ENCODE measurements at regions not wholly inside any gene's neighbourhood (a gene's known extent, or its start where the extent isn't known, plus 50 kb on each side); places are given as distances from the start of the nearest gene placed in this dataset.
"Not testable (repeated sequence)": the region's sequence is repeated elsewhere in the genome, so short reads cannot be mapped to it uniquely, and the experiment has no call there.

- Histone ChIP-seq H3K4me1 (ENCODE audit: insufficient read depth, low read length) (no peaks in the 10 kb centered on the region), H3K9me3 (ENCODE audit: insufficient read depth, low read depth, low read length) (no peaks in the 10 kb centered on the region; the same call in 1 of the 2 replicates), H3K36me3 (ENCODE audit: insufficient read depth, low read length) (no peaks in the 10 kb centered on the region), H3K27me3 (ENCODE audit: insufficient read depth, low read length) (no peaks in the 10 kb centered on the region), H3K9ac (ENCODE audit: low read depth, low read length) (no peak overlapping the region), H3K4me3 (ENCODE audit: low read length) (no peak overlapping the region), H3K27ac (ENCODE audit: low read depth, low read length) (no peak overlapping the region)
Observed at GRCh38 chr12:5308216-5308615, 123.7 kb upstream of the NTF3 start.

- 95% methylated on average over 8 of the region's 8 CpGs for WGBS
- H3K27ac ChIP-seq (ENCODE audit: low read depth, low read length) = no peak overlapping the region
- peaks cover 3% of the 10 kb centered on the region for H3K9me3 ChIP-seq (ENCODE audit: insufficient read depth, low read depth, low read length)
- H3K4me1 ChIP-seq (ENCODE audit: insufficient read depth, low read length) = no peaks in the 10 kb centered on the region
- H3K27me3 ChIP-seq (ENCODE audit: insufficient read depth, low read length) = no peaks in the 10 kb centered on the region
- no peak overlapping the region for H3K4me3 ChIP-seq (ENCODE audit: low read length)
- no peaks in the 10 kb centered on the region for H3K36me3 ChIP-seq (ENCODE audit: insufficient read depth, low read length)
- H3K9ac ChIP-seq (ENCODE audit: low read depth, low read length) = no peak overlapping the region
Observed at GRCh38 chr12:5308996-5309395, 122.9 kb upstream of the NTF3 start.

- no peaks in the 10 kb centered on the region for H3K27me3 ChIP-seq (ENCODE audit: insufficient read depth, low read length)
- H3K27ac ChIP-seq (ENCODE audit: low read depth, low read length) = no peak overlapping the region
- no peak overlapping the region for H3K4me3 ChIP-seq (ENCODE audit: low read length)
- peaks cover 9% of the 10 kb centered on the region for H3K9me3 ChIP-seq (ENCODE audit: insufficient read depth, low read depth, low read length)
- no peaks in the 10 kb centered on the region for H3K4me1 ChIP-seq (ENCODE audit: insufficient read depth, low read length)
- H3K36me3 ChIP-seq (ENCODE audit: insufficient read depth, low read length) = no peaks in the 10 kb centered on the region
- 91% methylated on average over 8 of the region's 8 CpGs for WGBS
- no peak overlapping the region for H3K9ac ChIP-seq (ENCODE audit: low read depth, low read length)
Observed at GRCh38 chr12:5309654-5310053, 122.3 kb upstream of the NTF3 start.

- Histone ChIP-seq H3K9ac (ENCODE audit: low read depth, low read length) (no peak overlapping the region), H3K36me3 (ENCODE audit: insufficient read depth, low read length) (no peaks in the 10 kb centered on the region), H3K4me1 (ENCODE audit: insufficient read depth, low read length) (no peaks in the 10 kb centered on the region), H3K4me3 (ENCODE audit: low read length) (no peak overlapping the region), H3K27me3 (ENCODE audit: insufficient read depth, low read length) (no peaks in the 10 kb centered on the region), H3K27ac (ENCODE audit: low read depth, low read length) (no peak overlapping the region), H3K9me3 (ENCODE audit: insufficient read depth, low read depth, low read length) (peaks cover 9% of the 10 kb centered on the region)
- 100% methylated on average over 1 of the region's 1 CpG for WGBS
Observed at GRCh38 chr12:5310151-5310550, 121.8 kb upstream of the NTF3 start.

- no peak overlapping the region for H3K9ac ChIP-seq (ENCODE audit: low read depth, low read length)
- no peaks in the 10 kb centered on the region for H3K36me3 ChIP-seq (ENCODE audit: insufficient read depth, low read length)
- H3K9me3 ChIP-seq (ENCODE audit: insufficient read depth, low read depth, low read length) = peaks cover 14% of the 10 kb centered on the region
- H3K27me3 ChIP-seq (ENCODE audit: insufficient read depth, low read length) = no peaks in the 10 kb centered on the region
- H3K4me1 ChIP-seq (ENCODE audit: insufficient read depth, low read length) = no peaks in the 10 kb centered on the region
- H3K4me3 ChIP-seq (ENCODE audit: low read length) = no peak overlapping the region
- no peak overlapping the region for H3K27ac ChIP-seq (ENCODE audit: low read depth, low read length)
Observed at GRCh38 chr12:5317556-5317955, 114.4 kb upstream of the NTF3 start.

GRCh38 chr12:5318874-5319273, 113.0 kb upstream of the NTF3 start:
- peaks cover 12% of the 10 kb centered on the region for H3K9me3 ChIP-seq (ENCODE audit: insufficient read depth, low read depth, low read length)
- no peak overlapping the region for H3K27ac ChIP-seq (ENCODE audit: low read depth, low read length)
- H3K9ac ChIP-seq (ENCODE audit: low read depth, low read length) = no peak overlapping the region
- H3K27me3 ChIP-seq (ENCODE audit: insufficient read depth, low read length) = no peaks in the 10 kb centered on the region
- H3K36me3 ChIP-seq (ENCODE audit: insufficient read depth, low read length) = no peaks in the 10 kb centered on the region
- no peak overlapping the region for H3K4me3 ChIP-seq (ENCODE audit: low read length)
- no peaks in the 10 kb centered on the region for H3K4me1 ChIP-seq (ENCODE audit: insufficient read depth, low read length)

- no peaks in the 10 kb centered on the region for H3K27me3 ChIP-seq (ENCODE audit: insufficient read depth, low read length)
- WGBS = 84% methylated on average over 7 of the region's 7 CpGs
- H3K4me3 ChIP-seq (ENCODE audit: low read length) = no peak overlapping the region
- H3K36me3 ChIP-seq (ENCODE audit: insufficient read depth, low read length) = no peaks in the 10 kb centered on the region
- peaks cover 11% of the 10 kb centered on the region for H3K4me1 ChIP-seq (ENCODE audit: insufficient read depth, low read length)
- no peak overlapping the region for H3K27ac ChIP-seq (ENCODE audit: low read depth, low read length)
- no peak overlapping the region for H3K9ac ChIP-seq (ENCODE audit: low read depth, low read length)
- peaks cover 10% of the 10 kb centered on the region; the same call in 1 of the 2 replicates for H3K9me3 ChIP-seq (ENCODE audit: insufficient read depth, low read depth, low read length)
Observed at GRCh38 chr12:5328669-5329517, 103.0 kb upstream of the NTF3 start.

GRCh38 chr12:5332551-5332950, 99.4 kb upstream of the NTF3 start:
- Histone ChIP-seq H3K27me3 (ENCODE audit: insufficient read depth, low read length) (no peaks in the 10 kb centered on the region), H3K27ac (ENCODE audit: low read depth, low read length) (no peak overlapping the region), H3K4me1 (ENCODE audit: insufficient read depth, low read length) (peaks cover 17% of the 10 kb centered on the region), H3K36me3 (ENCODE audit: insufficient read depth, low read length) (no peaks in the 10 kb centered on the region), H3K9me3 (ENCODE audit: insufficient read depth, low read depth, low read length) (no peaks in the 10 kb centered on the region), H3K4me3 (ENCODE audit: low read length) (no peak overlapping the region), H3K9ac (ENCODE audit: low read depth, low read length) (no peak overlapping the region)
- 87% methylated on average over 3 of the region's 3 CpGs for WGBS

- H3K27ac ChIP-seq (ENCODE audit: low read depth, low read length) = no peak overlapping the region
- H3K9me3 ChIP-seq (ENCODE audit: insufficient read depth, low read depth, low read length) = no peaks in the 10 kb centered on the region
- WGBS = 91% methylated on average over 7 of the region's 7 CpGs
- no peak overlapping the region for H3K9ac ChIP-seq (ENCODE audit: low read depth, low read length)
- no peak overlapping the region for H3K4me3 ChIP-seq (ENCODE audit: low read length)
- H3K36me3 ChIP-seq (ENCODE audit: insufficient read depth, low read length) = no peaks in the 10 kb centered on the region
- peaks cover 17% of the 10 kb centered on the region for H3K4me1 ChIP-seq (ENCODE audit: insufficient read depth, low read length)
- no peaks in the 10 kb centered on the region for H3K27me3 ChIP-seq (ENCODE audit: insufficient read depth, low read length)
Observed at GRCh38 chr12:5333096-5333495, 98.8 kb upstream of the NTF3 start.

- H3K4me3 ChIP-seq (ENCODE audit: low read length) = no peak overlapping the region
- no peaks in the 10 kb centered on the region for H3K36me3 ChIP-seq (ENCODE audit: insufficient read depth, low read length)
- 93% methylated on average over 2 of the region's 2 CpGs for WGBS
- H3K4me1 ChIP-seq (ENCODE audit: insufficient read depth, low read length) = 0 out of 2 replicates have a peak, but pooled peaks cover 6% of the 10 kb centered on the region
- no peaks in the 10 kb centered on the region for H3K27me3 ChIP-seq (ENCODE audit: insufficient read depth, low read length)
- no peak overlapping the region for H3K9ac ChIP-seq (ENCODE audit: low read depth, low read length)
- H3K9me3 ChIP-seq (ENCODE audit: insufficient read depth, low read depth, low read length) = no peaks in the 10 kb centered on the region
- H3K27ac ChIP-seq (ENCODE audit: low read depth, low read length) = no peak overlapping the region
Observed at GRCh38 chr12:5335069-5335468, 96.8 kb upstream of the NTF3 start.

- WGBS = 100% methylated on average over 1 of the region's 2 CpGs
Observed at GRCh38 chr12:5341086-5341485, 90.8 kb upstream of the NTF3 start.

GRCh38 chr12:5343711-5344110, 88.2 kb upstream of the NTF3 start:
- 90% methylated on average over 3 of the region's 3 CpGs for WGBS
- Histone ChIP-seq H3K9ac (ENCODE audit: low read depth, low read length) (no peak overlapping the region), H3K4me1 (ENCODE audit: insufficient read depth, low read length) (no peaks in the 10 kb centered on the region)

More at GRCh38 chr12:5341086-5341485, 90.8 kb upstream of the NTF3 start:
- not testable (repeated sequence) for H3K27me3 ChIP-seq (ENCODE audit: insufficient read depth, low read length); H3K4me1 ChIP-seq (ENCODE audit: insufficient read depth, low read length); H3K9me3 ChIP-seq (ENCODE audit: insufficient read depth, low read depth, low read length); H3K4me3 ChIP-seq (ENCODE audit: low read length); H3K9ac ChIP-seq (ENCODE audit: low read depth, low read length); H3K36me3 ChIP-seq (ENCODE audit: insufficient read depth, low read length); H3K27ac ChIP-seq (ENCODE audit: low read depth, low read length)

More at GRCh38 chr12:5343711-5344110, 88.2 kb upstream of the NTF3 start:
- Histone ChIP-seq H3K9me3 (ENCODE audit: insufficient read depth, low read depth, low read length) (no peaks in the 10 kb centered on the region), H3K27ac (ENCODE audit: low read depth, low read length) (no peak overlapping the region), H3K27me3 (ENCODE audit: insufficient read depth, low read length) (no peaks in the 10 kb centered on the region), H3K36me3 (ENCODE audit: insufficient read depth, low read length) (no peaks in the 10 kb centered on the region), H3K4me3 (ENCODE audit: low read length) (no peak overlapping the region)
